COLO668 (cell line): ENCODE measurements at regions not wholly inside any gene's neighbourhood (a gene's known extent, or its start where the extent isn't known, plus 50 kb on each side); places are given as distances from the start of the nearest gene placed in this dataset.

Source experiments
- DNase-seq: peaks from one replicate; lab custom pipeline; 2025; ENCODE audit not compliant: unreplicated experiment; lab: John Stamatoyannopoulos, UW

DNA sequence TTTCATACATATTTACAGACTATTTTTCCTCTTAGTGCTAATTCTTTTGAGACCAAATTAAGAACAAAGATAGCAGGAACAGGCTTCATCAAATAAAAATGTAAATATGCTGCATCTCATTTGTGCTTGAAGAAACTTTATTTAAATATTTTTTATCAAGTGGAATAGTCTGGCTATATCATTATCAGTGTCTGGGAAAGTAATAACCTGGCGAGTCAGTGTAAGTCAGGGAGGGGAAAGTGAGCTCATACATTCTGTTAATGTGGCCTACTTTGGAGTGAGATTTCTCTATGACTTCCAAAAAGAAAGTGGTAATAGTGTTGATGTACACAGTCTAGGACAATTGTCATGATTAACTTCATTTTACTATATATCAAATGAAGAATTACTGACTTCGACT is 1045.1 kb downstream of the ADGRL2 start:
- DNase-seq, result no peak

- no peak for DNase-seq
Observed at GRCh38 chr1:82844911-82845827, 1044.4 kb downstream of the ADGRL2 start.

DNA sequence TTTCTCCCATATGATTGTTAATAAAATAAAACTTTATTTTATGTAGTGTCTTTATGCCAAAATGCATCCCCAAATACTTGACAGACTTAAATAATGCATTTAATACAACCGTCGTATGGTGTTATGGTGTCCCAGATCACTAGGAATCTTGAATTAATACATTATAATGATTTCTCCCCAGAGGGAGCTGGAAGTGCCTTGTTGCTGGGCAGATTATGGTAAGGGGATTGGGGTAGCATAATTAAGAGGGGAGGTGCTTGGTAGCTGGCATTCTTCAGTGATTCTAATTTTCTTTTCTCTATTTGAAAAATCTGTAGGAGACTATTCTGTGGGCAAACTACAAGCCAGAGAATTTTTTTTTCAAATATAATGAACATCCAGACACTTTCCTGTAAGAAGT is 1043.7 kb downstream of the ADGRL2 start:
- no peak for DNase-seq

DNA sequence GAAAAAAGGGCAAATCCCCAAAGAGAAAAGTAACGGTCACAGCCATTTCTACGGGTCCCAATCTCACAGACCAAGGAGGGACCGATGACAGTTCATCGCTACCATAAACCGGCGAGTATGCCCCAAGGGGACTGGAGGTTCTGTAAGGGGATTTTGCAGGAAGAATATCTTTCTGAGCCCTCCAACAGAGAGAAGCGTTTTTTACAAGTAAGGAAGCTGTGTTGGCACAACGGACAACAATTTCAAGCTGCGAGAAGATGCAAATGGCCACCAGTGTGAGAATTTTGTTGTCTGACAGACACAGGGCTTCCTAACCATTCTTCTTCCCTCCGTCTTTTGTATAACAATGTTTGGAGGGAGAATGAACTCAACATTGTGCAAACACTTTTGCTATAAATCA is 1043.1 kb downstream of the ADGRL2 start:
- no peak for DNase-seq

DNA sequence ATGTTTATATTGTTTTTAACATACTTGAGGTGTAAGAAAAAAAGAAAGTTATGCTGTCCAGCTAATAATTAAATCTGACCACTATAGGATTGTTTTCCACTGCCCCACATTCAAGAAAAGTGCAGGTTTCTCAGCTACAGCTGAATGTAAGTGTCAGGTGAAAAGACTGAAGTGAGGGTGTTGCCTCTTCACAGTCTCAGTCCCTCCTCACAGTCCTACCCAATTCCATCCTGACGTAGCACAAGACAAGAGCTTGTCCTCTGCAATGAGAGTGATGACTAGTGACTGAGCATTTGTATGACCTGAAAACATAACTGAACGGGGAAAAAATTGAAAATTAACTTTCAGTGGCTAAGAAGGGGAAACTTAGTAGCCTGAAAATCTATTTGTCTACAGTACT is 1039.5 kb downstream of the ADGRL2 start:
- no peak for DNase-seq

GRCh38 chr1:82837766-82838465 is 1037.2 kb downstream of the ADGRL2 start:
- no peak for DNase-seq

DNA sequence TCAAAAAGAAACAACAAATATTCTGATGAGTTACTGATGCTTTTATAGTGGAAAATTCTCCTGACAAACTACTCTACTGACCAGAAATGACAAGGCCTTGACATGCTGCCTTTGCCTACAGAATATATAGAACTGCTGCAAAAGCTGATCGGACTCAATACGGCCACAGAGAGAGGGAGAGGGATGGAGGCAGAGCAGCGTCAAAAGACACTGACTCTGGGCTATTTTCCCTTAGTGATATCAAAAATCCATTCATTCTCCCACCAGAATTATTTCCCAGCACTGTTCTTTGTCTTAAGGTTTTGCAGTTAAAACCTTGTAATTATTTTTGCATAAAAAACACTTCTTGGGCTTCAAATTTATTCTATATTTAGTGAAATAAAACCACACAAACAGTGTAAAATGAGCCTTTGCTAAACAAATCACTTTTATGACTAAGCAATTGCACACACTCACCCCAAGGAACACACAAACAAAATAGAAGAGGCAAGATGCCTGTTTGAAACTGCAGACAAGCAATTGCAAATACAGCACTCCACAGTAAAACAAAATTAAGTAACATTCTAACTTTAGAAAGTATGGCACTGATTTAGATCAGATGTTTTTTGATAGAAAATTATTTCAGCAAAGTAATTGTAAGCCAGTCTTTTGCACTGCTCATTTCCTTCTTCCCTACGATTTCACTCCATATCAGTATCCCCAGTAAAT is 1036.4 kb downstream of the ADGRL2 start:
- no peak for DNase-seq

GRCh38 chr1:82836213-82836972 is 1035.7 kb downstream of the ADGRL2 start:
- no peak for DNase-seq

DNA sequence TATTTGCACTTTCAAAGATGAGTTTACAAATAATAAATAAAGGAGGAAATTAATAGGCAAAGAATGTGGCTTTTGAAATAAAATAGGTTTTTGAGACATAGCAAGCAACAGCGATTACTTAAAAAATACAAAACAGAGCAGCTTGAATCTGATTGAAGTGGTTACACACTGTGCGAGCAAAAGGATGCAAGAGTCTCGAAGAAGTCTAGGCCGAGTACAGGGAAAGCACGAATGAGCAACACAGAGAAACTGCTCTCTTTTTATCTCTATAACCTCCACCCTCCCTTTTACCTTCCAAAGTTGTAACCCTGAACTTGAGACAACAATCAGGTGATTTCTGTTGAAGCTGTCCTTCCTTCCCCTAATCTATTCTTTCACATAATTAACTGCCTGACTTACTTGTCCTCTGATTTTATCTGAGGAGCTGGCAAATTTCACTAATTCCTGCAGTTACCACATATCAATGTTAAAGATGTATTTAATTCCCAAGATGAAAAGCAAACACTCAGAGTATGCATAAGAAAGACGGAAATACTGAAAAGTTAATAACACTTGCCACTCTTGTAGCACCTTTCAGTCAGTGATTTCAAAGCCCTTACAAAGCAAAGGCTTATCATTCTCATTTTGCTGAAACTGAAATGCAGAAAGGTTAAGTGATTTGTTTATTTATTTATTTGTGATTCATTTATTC is 1030.1 kb downstream of the ADGRL2 start:
- DNase-seq, result no peak

- DNase-seq, result no peak
Observed at GRCh38 chr1:82829527-82829926, 1028.8 kb downstream of the ADGRL2 start.

DNA sequence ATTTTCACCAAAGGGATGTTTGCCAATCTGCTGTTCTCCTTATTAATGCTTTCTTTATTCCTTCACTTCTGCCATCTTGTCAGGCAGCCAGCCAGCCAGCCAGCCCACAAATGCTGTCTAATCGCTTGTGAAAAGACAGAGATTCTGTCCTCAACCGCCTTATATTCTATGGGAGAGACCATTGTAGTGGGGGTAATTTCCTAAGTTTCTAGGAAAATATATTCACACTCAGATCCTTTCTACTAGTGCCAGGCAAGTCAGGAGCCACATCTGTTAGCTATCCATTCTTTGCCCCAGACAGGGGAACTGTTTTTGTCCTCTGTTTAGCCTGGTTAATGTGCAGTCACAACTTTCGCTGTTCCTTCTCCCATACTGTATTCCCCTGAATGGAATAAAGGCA is 1023.1 kb downstream of the ADGRL2 start:
- DNase-seq, result no peak

GRCh38 chr1:82820816-82821215 is 1020.1 kb downstream of the ADGRL2 start:
- no peak for DNase-seq

- no peak for DNase-seq
Observed at GRCh38 chr1:82819234-82819633, 1018.5 kb downstream of the ADGRL2 start.

DNA sequence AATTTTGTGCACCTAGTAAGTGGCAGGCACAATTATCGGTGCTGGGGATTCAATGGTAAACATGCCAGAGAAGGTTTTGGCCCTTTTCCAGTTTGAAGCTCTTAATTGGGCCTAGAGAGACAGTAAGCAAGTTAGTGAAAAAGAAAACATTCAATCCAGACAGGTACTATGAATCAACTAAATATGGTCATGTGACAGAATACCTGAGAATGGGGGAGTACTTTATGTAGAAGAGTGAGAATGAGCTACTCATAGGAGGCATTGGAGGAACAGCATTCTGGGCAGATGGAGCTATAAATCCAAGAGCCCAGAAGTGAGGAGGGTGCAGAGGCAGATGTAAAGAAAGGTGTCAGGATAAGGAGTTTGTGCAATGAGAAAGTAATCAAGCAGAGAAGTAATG is 1017.9 kb downstream of the ADGRL2 start:
- DNase-seq, result no peak

GRCh38 chr1:82813386-82813785 is 1012.7 kb downstream of the ADGRL2 start:
- no peak for DNase-seq

DNA sequence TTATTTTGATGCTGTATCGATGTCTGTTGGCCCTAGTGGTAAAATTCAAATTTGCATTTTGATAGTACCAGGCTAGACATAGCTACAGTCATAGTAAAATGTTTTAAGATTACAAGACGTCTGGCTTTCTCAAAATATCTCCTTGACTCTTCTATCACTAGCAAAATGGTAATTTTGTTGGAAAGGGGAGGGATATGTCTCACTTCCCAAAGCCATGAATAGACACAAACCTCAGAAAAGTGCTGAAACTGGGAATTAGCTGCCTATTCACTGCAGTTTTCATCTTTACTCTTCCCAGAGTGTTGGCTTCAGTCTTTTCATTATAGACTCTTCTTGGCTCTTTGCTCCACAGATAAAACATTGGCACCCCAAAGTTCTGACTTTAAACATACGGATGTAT is 1009.9 kb downstream of the ADGRL2 start:
- DNase-seq, result no peak

DNA sequence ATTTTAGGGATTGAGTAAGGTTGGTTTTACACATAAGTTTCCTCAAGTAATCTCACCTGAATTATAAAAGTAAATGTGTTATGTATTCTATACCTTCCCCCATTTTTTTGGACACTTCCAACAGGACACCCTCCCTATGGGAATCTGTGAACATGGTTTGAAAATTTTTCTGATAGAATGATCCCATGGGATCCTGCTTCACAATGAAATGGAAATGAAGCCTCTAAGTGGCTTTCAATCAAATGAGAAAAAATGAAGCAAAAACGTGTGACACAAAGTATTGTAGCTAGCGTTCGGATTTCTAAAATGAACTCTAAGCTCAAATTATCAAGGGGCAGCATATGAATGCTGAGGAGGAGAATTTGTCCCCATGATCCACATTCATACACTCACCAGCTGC is 1006.8 kb downstream of the ADGRL2 start:
- no peak for DNase-seq

DNA sequence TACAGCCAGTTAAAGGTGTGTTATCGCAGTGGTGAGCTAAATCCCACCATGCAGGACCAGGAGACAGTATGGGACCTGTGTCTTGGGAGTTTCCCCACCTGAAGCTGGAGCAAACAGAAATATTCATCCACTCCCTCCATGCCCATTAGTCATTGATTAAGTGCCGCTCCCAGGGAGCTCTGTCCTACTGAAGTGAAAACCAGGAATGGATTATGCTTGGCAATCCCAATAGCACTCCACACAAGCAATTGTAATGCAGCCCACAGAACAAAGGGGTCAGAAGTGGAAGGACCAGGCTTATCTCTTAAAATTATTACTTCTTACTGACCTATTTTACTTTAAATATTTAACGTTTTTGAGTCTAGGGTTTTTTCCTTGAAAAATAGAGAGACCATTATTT is 1005.4 kb downstream of the ADGRL2 start:
- DNase-seq, result no peak

GRCh38 chr1:82801176-82801575 is 1000.4 kb downstream of the ADGRL2 start:
- no peak for DNase-seq

DNA sequence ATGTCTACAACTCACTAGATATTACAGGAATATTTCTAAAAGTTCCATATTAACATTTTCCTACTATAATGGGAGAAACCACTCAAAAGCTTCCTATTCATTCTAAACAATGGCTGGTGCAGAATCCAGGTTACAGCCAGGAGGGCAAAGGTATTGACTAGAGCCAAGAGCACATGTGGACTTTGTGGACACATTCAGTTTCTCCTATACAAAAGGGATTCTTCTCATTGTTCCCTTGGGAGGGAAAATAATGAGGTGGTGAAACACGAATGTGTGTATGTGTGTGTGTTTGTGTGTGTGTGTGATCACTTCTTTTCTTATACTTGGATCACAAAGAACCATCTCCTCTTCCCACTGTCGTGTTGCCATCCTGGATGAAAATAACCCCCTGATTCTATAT is 1000.0 kb downstream of the ADGRL2 start:
- DNase-seq, result no peak
